ENCODE measurements at regions not wholly inside any gene's neighbourhood (a gene's known extent, or its start where the extent isn't known, plus 50 kb on each side); places are given as distances from the start of the nearest gene placed in this dataset.

- DNase-seq: no peak
Observed at GRCh38 chr2:173831312-173832229, 133.6 kb downstream of the SP3 start.

GRCh38 chr2:173834141-173834540 lies 131.0 kb downstream of the SP3 start:
- DNase-seq: no peak

GRCh38 chr2:173835726-173836125 lies 129.4 kb downstream of the SP3 start:
- no peak for DNase-seq

GRCh38 chr2:173841110-173841509 lies 124.1 kb downstream of the SP3 start:
- DNase-seq: no peak

- no peak for DNase-seq
Observed at GRCh38 chr2:173843526-173843925, 121.6 kb downstream of the SP3 start.

- no peak for DNase-seq
Observed at GRCh38 chr2:173851141-173851641, 114.0 kb downstream of the SP3 start.

GRCh38 chr2:173854141-173854540 lies 111.0 kb downstream of the SP3 start:
- DNase-seq: no peak

GRCh38 chr2:173854840-173855239 lies 110.3 kb downstream of the SP3 start:
- no peak for DNase-seq

- DNase-seq: no peak
Observed at GRCh38 chr2:173855661-173856060, 109.5 kb downstream of the SP3 start.

Measured in CD4-positive, alpha-beta T cell treated with Interleukin-6 for 4 hours (primary cell).